Spleen (tissue), 7 donors: ENCODE measurements at regions not wholly inside any gene's neighbourhood (a gene's known extent, or its start where the extent isn't known, plus 50 kb on each side); places are given as distances from the start of the nearest gene placed in this dataset.

Experiments
- CTCF ChIP-seq, 11 experiments: fragments of 200-600 bp in 7 of 11; fragments of 450-650 bp in 4 of 11; sonication (generic) in 4 of 11; IDR thresholded peaks in 8 of 11; conservative IDR thresholded peaks in 3 of 11; 1 replicate in 7 of 11; 2 replicates in 4 of 11; pipeline versions ENCODE4 v1.4.0 to v1.8.0; 2016 to 2021; ENCODE audit warnings: antibody characterized with exemption in 11 of 11, inconsistent platforms in 4 of 11, mild to moderate bottlenecking in 1 of 11
- POLR2A ChIP-seq, 3 donors: fragments of 450-650 bp; IDR thresholded peaks; one replicate each; pipeline ENCODE4 v1.5.1; 2017; ENCODE audit warnings: antibody characterized with exemption in 3 of 3, mild to moderate bottlenecking in 1 of 3
- POLR2AphosphoS5 ChIP-seq, 3 donors: sonication (generic); formaldehyde crosslinking; IDR thresholded peaks; one replicate each; pipeline ENCODE4 v1.5.1; 2017; ENCODE audit warnings: antibody characterized with exemption in 3 of 3
- donor health status: DM: no; HTN: no; CAD: no; lungs with moderate emphysema.
- donor health status: DM: no; HTN: no; CAD: no.
- donor health status: DM: no; HTN: no; CAD: no.

- TF ChIP-seq CTCF (IDR thresholded peaks at IDR 0.05 in 8 of 11, conservative IDR thresholded peaks at IDR 0.05 in 3 of 11) (no peak), POLR2AphosphoS5 (IDR thresholded peaks at IDR 0.05) (no peak), POLR2A (IDR thresholded peaks at IDR 0.05) (no peak)
Measured at GRCh38 chr6:33894438-33894837, 90.6 kb upstream of the MLN start.
